ENCODE measurements at regions not wholly inside any gene's neighbourhood (a gene's known extent, or its start where the extent isn't known, plus 50 kb on each side); places are given as distances from the start of the nearest gene placed in this dataset.

GRCh38 chr12:98374007-98374406, 141.4 kb upstream of the TMPO start:
- ChIA-PET CTCF (ENCODE audit: low intra/inter-chr PET ratio) (no interaction called here), POLR2A (no interaction called here)
- WGBS (ENCODE audit: insufficient coverage, low coverage, missing lambda C conversion rate), result 14% methylated on average over 1 of the region's 1 CpG
- DNase-seq (ENCODE audit: extremely low read depth in 1 of 4, low spot score in 3 of 4), result peak in 1 of 4 experiments; percentile 9
- FAIRE-seq, result peak; percentile 26
- Histone ChIP-seq H3K9me1 (ENCODE audit: control insufficient read depth, insufficient read depth, low read length) (no peaks in the 10 kb centered on the region), H3K9me3 (replicated peaks; ENCODE audit: control insufficient read depth, insufficient read depth, low read depth, low read length) (no peaks in the 10 kb centered on the region), H3K4me2 (ENCODE audit: insufficient read depth, low read length) (no peak overlapping the region), H3K27me3 (ENCODE audit: control insufficient read depth in 2 of 2, insufficient read depth in 2 of 2, low read length in 2 of 2) (no peaks in the 10 kb centered on the region), H2AFZ (ENCODE audit: low read depth, low read length) (no peak overlapping the region), H3K4me3 (no peak overlapping the region), H3K9ac (ENCODE audit: insufficient read depth in 1 of 2, low read depth in 2 of 2, low read length in 2 of 2) (no peak overlapping the region), H3K27ac (ENCODE audit: extremely low read depth, low read depth, low read length) (no peak overlapping the region), H4K20me1 (replicated peaks; ENCODE audit: control insufficient read depth, insufficient read depth, low read length) (no peaks in the 10 kb centered on the region), H3K79me2 (ENCODE audit: control insufficient read depth, insufficient read depth, low read length) (no peaks in the 10 kb centered on the region), H3K4me1 (replicated peaks in 1 of 2; ENCODE audit: control insufficient read depth in 2 of 2, insufficient read depth in 2 of 2, low read length in 2 of 2) (no peaks in the 10 kb centered on the region; a peak in 1 of 5 replicates), H3K36me3 (ENCODE audit: control insufficient read depth, insufficient read depth, low read length) (no peaks in the 10 kb centered on the region)
- no TSS peak for BruUV-seq (replicated peaks)
- ATAC-seq, result peak; percentile 77
- intact Hi-C loops (cut with micrococcal nuclease), result loop anchor here (5.0 kb wide), 1 partner anchor 1797 kb away; no protein-coding TSS in a partner anchor
- in situ Hi-C loops (cut with MboI), result no loop called here
- TF ChIP-seq CTCF (IDR thresholded peaks at IDR 0.05 in 2 of 3, conservative IDR thresholded peaks at IDR 0.05 in 1 of 3; ENCODE audit: insufficient read depth in 2 of 3, low read depth in 1 of 3, low read length in 3 of 3), result peak; percentile 5 to 24 (median 18); a peak in 1 of 6 replicates
- peak in 1 of 2 experiments; percentile 26; a peak in 2 of 4 replicates for TF ChIP-seq RAD21 (CRISPR knock-in tag; conservative IDR thresholded peaks at IDR 0.05 in 1 of 2, IDR thresholded peaks at IDR 0.05 in 1 of 2)
- no peak for TF ChIP-seq ZNF23 (CRISPR knock-in tag; IDR thresholded peaks at IDR 0.05)
- no peak for TF ChIP-seq NCOA4 (IDR thresholded peaks at IDR 0.05; ENCODE audit: partially characterized antibody)
- TF ChIP-seq RCOR1 (IDR thresholded peaks at IDR 0.05; ENCODE audit: borderline replicate concordance in 1 of 2, low read depth in 2 of 2, low read length in 2 of 2), result no peak

All from K562 (cell line).